ENCODE measurements at regions not wholly inside any gene's neighbourhood (a gene's known extent, or its start where the extent isn't known, plus 50 kb on each side); places are given as distances from the start of the nearest gene placed in this dataset.

GRCh38 chr4:72919464-72919863 is 150.1 kb downstream of the COX18 start:
- H3K4me3 ChIP-seq, result no peak overlapping the region
- DNase-seq (ENCODE audit: extremely low spot score in 2 of 2), result no peak
- H3K27me3 ChIP-seq, result no peaks in the 10 kb centered on the region
- intact Hi-C loops (cut with DNase I), result no loop called here
- no peaks in the 10 kb centered on the region for H3K9me3 ChIP-seq
- TF ChIP-seq POLR2AphosphoS5 (IDR thresholded peaks at IDR 0.05; ENCODE audit: insufficient read depth in 1 of 2, low read depth in 1 of 2) (no peak), POLR2A (IDR thresholded peaks at IDR 0.05) (no peak)
- TF ChIP-seq, protein P1, sequence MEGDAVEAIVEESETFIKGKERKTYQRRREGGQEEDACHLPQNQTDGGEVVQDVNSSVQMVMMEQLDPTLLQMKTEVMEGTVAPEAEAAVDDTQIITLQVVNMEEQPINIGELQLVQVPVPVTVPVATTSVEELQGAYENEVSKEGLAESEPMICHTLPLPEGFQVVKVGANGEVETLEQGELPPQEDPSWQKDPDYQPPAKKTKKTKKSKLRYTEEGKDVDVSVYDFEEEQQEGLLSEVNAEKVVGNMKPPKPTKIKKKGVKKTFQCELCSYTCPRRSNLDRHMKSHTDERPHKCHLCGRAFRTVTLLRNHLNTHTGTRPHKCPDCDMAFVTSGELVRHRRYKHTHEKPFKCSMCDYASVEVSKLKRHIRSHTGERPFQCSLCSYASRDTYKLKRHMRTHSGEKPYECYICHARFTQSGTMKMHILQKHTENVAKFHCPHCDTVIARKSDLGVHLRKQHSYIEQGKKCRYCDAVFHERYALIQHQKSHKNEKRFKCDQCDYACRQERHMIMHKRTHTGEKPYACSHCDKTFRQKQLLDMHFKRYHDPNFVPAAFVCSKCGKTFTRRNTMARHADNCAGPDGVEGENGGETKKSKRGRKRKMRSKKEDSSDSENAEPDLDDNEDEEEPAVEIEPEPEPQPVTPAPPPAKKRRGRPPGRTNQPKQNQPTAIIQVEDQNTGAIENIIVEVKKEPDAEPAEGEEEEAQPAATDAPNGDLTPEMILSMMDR (IDR thresholded peaks at IDR 0.05), result no peak
- no peaks in the 10 kb centered on the region for H3K36me3 ChIP-seq
- H3K4me1 ChIP-seq, result no peaks in the 10 kb centered on the region
- H3K27ac ChIP-seq, result no peak overlapping the region

GRCh38 chr4:72918362-72918761 is 151.2 kb downstream of the COX18 start:
- no peak overlapping the region for H3K27ac ChIP-seq
- H3K4me3 ChIP-seq, result no peak overlapping the region
- H3K4me1 ChIP-seq, result no peaks in the 10 kb centered on the region
- no peaks in the 10 kb centered on the region for H3K27me3 ChIP-seq
- intact Hi-C loops (cut with DNase I), result no loop called here
- H3K36me3 ChIP-seq, result no peaks in the 10 kb centered on the region
- no peak for DNase-seq (ENCODE audit: extremely low spot score in 2 of 2)
- TF ChIP-seq POLR2AphosphoS5 (IDR thresholded peaks at IDR 0.05; ENCODE audit: insufficient read depth in 1 of 2, low read depth in 1 of 2) (no peak), POLR2A (IDR thresholded peaks at IDR 0.05) (no peak)
- no peaks in the 10 kb centered on the region for H3K9me3 ChIP-seq

GRCh38 chr4:72911316-72911715 is 158.2 kb downstream of the COX18 start:
- Histone ChIP-seq H3K27ac (no peak overlapping the region), H3K9me3 (no peaks in the 10 kb centered on the region), H3K4me3 (no peak overlapping the region), H3K4me1 (no peaks in the 10 kb centered on the region), H3K27me3 (no peaks in the 10 kb centered on the region), H3K36me3 (no peaks in the 10 kb centered on the region)
- no peak for DNase-seq (ENCODE audit: extremely low spot score in 2 of 2)
- intact Hi-C loops (cut with DNase I), result no loop called here
- TF ChIP-seq, protein P1 (IDR thresholded peaks at IDR 0.05), result no peak
- TF ChIP-seq POLR2AphosphoS5 (IDR thresholded peaks at IDR 0.05; ENCODE audit: insufficient read depth in 1 of 2, low read depth in 1 of 2) (no peak), POLR2A (IDR thresholded peaks at IDR 0.05) (no peak)

DNA sequence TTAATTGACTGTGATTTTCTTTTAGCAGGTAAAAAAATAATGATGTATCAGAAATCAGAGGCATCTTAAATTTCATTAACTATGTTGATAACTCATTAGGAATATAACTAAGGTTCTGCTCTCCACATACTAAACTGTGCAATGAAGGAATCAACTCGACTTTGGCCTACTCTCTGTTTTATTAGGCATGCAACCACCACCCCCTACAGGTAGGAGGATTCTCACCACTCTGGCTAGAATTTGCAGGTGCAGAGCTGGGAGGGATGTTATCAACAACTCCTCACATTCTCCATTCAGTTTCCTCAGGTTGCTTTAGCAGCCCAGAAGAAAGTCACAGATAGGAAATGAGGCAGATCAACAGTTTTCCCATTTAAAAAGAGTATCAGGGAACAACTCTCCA is 160.1 kb downstream of the COX18 start:
- H3K9me3 ChIP-seq, result no peaks in the 10 kb centered on the region
- DNase-seq (ENCODE audit: extremely low spot score in 2 of 2), result no peak
- no peaks in the 10 kb centered on the region for H3K27me3 ChIP-seq
- intact Hi-C loops (cut with DNase I), result no loop called here
- no peak overlapping the region for H3K27ac ChIP-seq
- no peaks in the 10 kb centered on the region for H3K4me1 ChIP-seq
- H3K4me3 ChIP-seq, result no peak overlapping the region
- TF ChIP-seq POLR2A (IDR thresholded peaks at IDR 0.05), result no peak
- TF ChIP-seq, protein P1 (IDR thresholded peaks at IDR 0.05), result peak in 1 of 3 experiments; percentile 19
- no peaks in the 10 kb centered on the region for H3K36me3 ChIP-seq

GRCh38 chr4:72902354-72902753 is 167.2 kb downstream of the COX18 start:
- Histone ChIP-seq H3K27ac (no peak overlapping the region), H3K36me3 (no peaks in the 10 kb centered on the region), H3K4me1 (no peaks in the 10 kb centered on the region), H3K4me3 (no peak overlapping the region), H3K9me3 (no peaks in the 10 kb centered on the region), H3K27me3 (no peaks in the 10 kb centered on the region)
- intact Hi-C loops (cut with DNase I), result no loop called here
- no peak for DNase-seq (ENCODE audit: extremely low spot score in 2 of 2)
- TF ChIP-seq POLR2A (IDR thresholded peaks at IDR 0.05), result no peak
- no peak for TF ChIP-seq POLR2AphosphoS5 (IDR thresholded peaks at IDR 0.05; ENCODE audit: insufficient read depth in 1 of 2, low read depth in 1 of 2)
- TF ChIP-seq, protein P1 (IDR thresholded peaks at IDR 0.05), result no peak

DNA sequence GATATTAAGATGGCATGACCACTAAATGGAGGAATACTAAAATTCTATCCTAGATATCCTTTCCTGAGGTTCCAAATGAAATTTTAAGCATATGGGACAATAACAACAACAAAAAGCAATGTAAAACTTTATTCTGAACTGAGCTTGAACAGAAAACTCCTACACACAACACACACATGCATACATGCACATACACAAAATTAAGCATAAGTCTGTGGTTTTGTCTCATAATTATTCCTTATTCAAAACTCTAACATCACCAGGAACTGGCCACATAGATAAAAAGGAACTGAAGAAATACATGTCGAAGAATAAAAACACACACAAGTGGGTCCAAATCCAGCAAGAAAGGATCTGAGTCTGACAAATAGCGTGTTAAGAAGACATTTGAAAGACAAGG is 168.0 kb downstream of the COX18 start:
- no peaks in the 10 kb centered on the region for H3K27me3 ChIP-seq
- H3K4me3 ChIP-seq, result no peak overlapping the region
- no peak for DNase-seq (ENCODE audit: extremely low spot score in 2 of 2)
- intact Hi-C loops (cut with DNase I), result no loop called here
- H3K36me3 ChIP-seq, result no peaks in the 10 kb centered on the region
- TF ChIP-seq, protein P1 (IDR thresholded peaks at IDR 0.05), result no peak
- TF ChIP-seq POLR2A (IDR thresholded peaks at IDR 0.05) (no peak), POLR2AphosphoS5 (IDR thresholded peaks at IDR 0.05; ENCODE audit: insufficient read depth in 1 of 2, low read depth in 1 of 2) (no peak)
- no peak overlapping the region for H3K27ac ChIP-seq
- no peaks in the 10 kb centered on the region for H3K9me3 ChIP-seq
- H3K4me1 ChIP-seq, result no peaks in the 10 kb centered on the region
